ENCODE measurements at regions not wholly inside any gene's neighbourhood (a gene's known extent, or its start where the extent isn't known, plus 50 kb on each side); places are given as distances from the start of the nearest gene placed in this dataset.
"Not testable (repeated sequence)": the region's sequence is repeated elsewhere in the genome, so short reads cannot be mapped to it uniquely, and the experiment has no call there.

- Histone ChIP-seq H3K4me3 (ENCODE audit: low read depth in 1 of 3, low read length in 3 of 3) (no peak overlapping the region), H3K4me1 (ENCODE audit: control insufficient read depth in 3 of 3, insufficient read depth in 2 of 3, low read depth in 1 of 3, low read length in 2 of 3) (no peaks in the 10 kb centered on the region), H3K27me3 (ENCODE audit: control insufficient read depth in 3 of 3, insufficient read depth in 3 of 3, low read length in 3 of 3) (no peaks in the 10 kb centered on the region), H3K9me3 (ENCODE audit: control insufficient read depth in 2 of 2, insufficient read depth in 1 of 2, low read depth in 1 of 2, low read length in 1 of 2) (peaks cover 3 to 10% of the 10 kb centered on the region in 2 donors), H3K36me3 (ENCODE audit: control insufficient read depth in 3 of 3, insufficient read depth in 2 of 3, low read depth in 1 of 3, low read length in 3 of 3) (no peaks in the 10 kb centered on the region), H3K27ac (ENCODE audit: low read depth in 1 of 3, low read length in 2 of 3) (no peak overlapping the region)
- FAIRE-seq (no peak), DNase-seq (no peak)
- 64 to 89% (median 66%) methylated on average over 1 of the region's 1 CpG for WGBS, 3 donors
Measured at GRCh38 chr1:224825525-224826000, 103.9 kb upstream of the DNAH14 start.

GRCh38 chr1:224828691-224829090, 100.8 kb upstream of the DNAH14 start:
- Histone ChIP-seq H3K4me1 (ENCODE audit: control insufficient read depth in 3 of 3, insufficient read depth in 2 of 3, low read depth in 1 of 3, low read length in 2 of 3) (no peaks in the 10 kb centered on the region), H3K27ac (ENCODE audit: low read depth in 1 of 3, low read length in 2 of 3) (no peak overlapping the region), H3K9me3 (ENCODE audit: control insufficient read depth in 2 of 2, insufficient read depth in 1 of 2, low read depth in 1 of 2, low read length in 1 of 2) (peaks cover 1 to 4% of the 10 kb centered on the region in 2 donors), H3K27me3 (ENCODE audit: control insufficient read depth in 3 of 3, insufficient read depth in 3 of 3, low read length in 3 of 3) (no peaks in the 10 kb centered on the region), H3K36me3 (ENCODE audit: control insufficient read depth in 3 of 3, insufficient read depth in 2 of 3, low read depth in 1 of 3, low read length in 3 of 3) (no peaks in the 10 kb centered on the region), H3K4me3 (ENCODE audit: low read depth in 1 of 3, low read length in 3 of 3) (no peak overlapping the region)
- FAIRE-seq: no peak
- no peak for DNase-seq

DNA sequence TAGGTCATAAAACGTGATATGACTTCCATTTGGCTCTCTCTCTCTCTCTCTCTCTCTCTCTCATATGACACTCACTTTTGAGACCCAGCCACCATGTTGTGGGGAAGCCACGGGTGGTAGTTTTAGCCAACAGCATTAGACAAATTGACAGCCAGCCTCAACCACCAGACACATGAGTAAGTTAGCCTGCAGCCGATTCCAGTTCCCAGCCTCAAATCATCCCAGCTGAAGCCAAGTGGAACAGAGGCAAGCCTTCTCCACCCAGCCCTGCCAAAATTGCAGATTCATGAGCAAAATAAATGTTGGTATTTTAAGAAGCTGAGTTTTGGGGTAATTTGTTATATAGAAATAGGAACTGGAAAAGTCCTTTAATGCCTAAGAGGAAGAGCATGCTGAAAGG, 98.0 kb upstream of the DNAH14 start:
- Histone ChIP-seq H3K9me3 (ENCODE audit: control insufficient read depth in 2 of 2, insufficient read depth in 1 of 2, low read depth in 1 of 2, low read length in 1 of 2) (peaks cover 1 to 4% of the 10 kb centered on the region in 2 donors), H3K36me3 (ENCODE audit: control insufficient read depth in 3 of 3, insufficient read depth in 2 of 3, low read depth in 1 of 3, low read length in 3 of 3) (no peaks in the 10 kb centered on the region), H3K27ac (ENCODE audit: low read depth in 1 of 3, low read length in 2 of 3) (no peak overlapping the region), H3K4me3 (ENCODE audit: low read depth in 1 of 3, low read length in 3 of 3) (no peak overlapping the region), H3K4me1 (ENCODE audit: control insufficient read depth in 3 of 3, insufficient read depth in 2 of 3, low read depth in 1 of 3, low read length in 2 of 3) (no peaks in the 10 kb centered on the region), H3K27me3 (ENCODE audit: control insufficient read depth in 3 of 3, insufficient read depth in 3 of 3, low read length in 3 of 3) (no peaks in the 10 kb centered on the region)
- WGBS, 3 donors: 56 to 59% (median 57%) methylated on average over 3 of the region's 3 CpGs
- FAIRE-seq (no peak), DNase-seq (no peak)

DNA sequence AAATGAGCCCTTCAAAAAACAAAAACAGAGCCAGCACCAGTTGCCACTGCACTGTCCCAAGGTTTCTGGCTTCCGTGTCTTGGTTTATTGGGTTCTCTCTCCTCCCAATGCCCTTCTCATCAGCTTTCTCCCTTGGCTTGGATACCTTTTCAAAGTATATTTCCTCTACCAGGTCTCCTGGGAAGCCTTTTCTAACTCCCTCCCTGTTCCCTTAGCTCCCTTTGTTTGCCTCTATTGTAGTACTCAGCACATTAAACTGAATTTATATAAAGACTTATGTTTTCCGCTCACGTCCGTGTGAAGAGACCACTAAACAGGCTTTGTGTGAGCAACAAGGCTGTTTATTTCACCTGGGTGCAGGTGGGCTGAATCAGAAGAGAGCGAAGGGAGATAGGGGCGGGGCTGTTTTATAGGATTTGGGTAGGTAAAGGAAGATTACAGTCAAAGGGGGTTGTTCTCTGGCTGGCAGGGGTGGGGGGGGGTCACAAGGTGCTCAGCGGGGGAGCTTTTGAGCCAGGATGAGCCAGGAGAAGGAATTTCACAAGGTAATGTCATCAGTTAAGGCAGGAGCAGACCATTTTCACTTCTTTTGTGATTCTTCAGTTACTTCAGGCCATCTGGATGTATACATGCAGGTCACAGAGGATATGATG, 89.7 kb upstream of the DNAH14 start:
- not testable (repeated sequence) for H3K4me3 ChIP-seq (ENCODE audit: low read depth in 1 of 3, low read length in 3 of 3)
- 62 to 79% (median 72%) methylated on average over 7 of the region's 7 CpGs for WGBS, 3 donors

DNA sequence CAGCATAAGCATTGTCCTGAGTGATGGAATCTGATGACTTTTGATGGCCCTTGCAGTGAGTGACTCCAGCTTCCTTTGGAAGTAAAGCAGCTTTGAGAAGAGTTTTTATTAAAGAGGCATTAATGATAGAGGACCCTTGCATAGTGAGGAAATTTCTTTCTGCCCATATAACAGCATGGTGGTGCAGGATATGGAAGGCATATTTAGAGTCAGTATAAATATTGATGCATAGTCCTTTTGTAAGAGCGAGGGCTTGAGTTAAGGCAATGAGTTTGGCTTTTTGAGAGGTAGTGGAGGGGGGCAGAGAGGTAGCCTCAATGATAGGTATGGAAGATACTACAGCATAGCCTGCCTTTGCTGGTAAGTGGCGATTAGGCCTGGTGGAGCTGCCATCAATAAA, 87.7 kb upstream of the DNAH14 start:
- H3K27ac ChIP-seq (ENCODE audit: low read depth in 1 of 3, low read length in 2 of 3); H3K36me3 ChIP-seq (ENCODE audit: control insufficient read depth in 3 of 3, insufficient read depth in 2 of 3, low read depth in 1 of 3, low read length in 3 of 3); FAIRE-seq; H3K27me3 ChIP-seq (ENCODE audit: control insufficient read depth in 3 of 3, insufficient read depth in 3 of 3, low read length in 3 of 3); DNase-seq; H3K9me3 ChIP-seq (ENCODE audit: control insufficient read depth in 2 of 2, insufficient read depth in 1 of 2, low read depth in 1 of 2, low read length in 1 of 2); H3K4me1 ChIP-seq (ENCODE audit: control insufficient read depth in 3 of 3, insufficient read depth in 2 of 3, low read depth in 1 of 3, low read length in 2 of 3); H3K4me3 ChIP-seq (ENCODE audit: low read depth in 1 of 3, low read length in 3 of 3): not testable (repeated sequence)
- WGBS, 3 donors: 79 to 91% (median 90%) methylated on average over 2 of the region's 2 CpGs

More for the DNA sequence above, 89.7 kb upstream of the DNAH14 start:
- not testable (repeated sequence) for H3K27me3 ChIP-seq (ENCODE audit: control insufficient read depth in 3 of 3, insufficient read depth in 3 of 3, low read length in 3 of 3); H3K36me3 ChIP-seq (ENCODE audit: control insufficient read depth in 3 of 3, insufficient read depth in 2 of 3, low read depth in 1 of 3, low read length in 3 of 3); DNase-seq; H3K27ac ChIP-seq (ENCODE audit: low read depth in 1 of 3, low read length in 2 of 3); H3K4me1 ChIP-seq (ENCODE audit: control insufficient read depth in 3 of 3, insufficient read depth in 2 of 3, low read depth in 1 of 3, low read length in 2 of 3); H3K9me3 ChIP-seq (ENCODE audit: control insufficient read depth in 2 of 2, insufficient read depth in 1 of 2, low read depth in 1 of 2, low read length in 1 of 2); FAIRE-seq

DNA sequence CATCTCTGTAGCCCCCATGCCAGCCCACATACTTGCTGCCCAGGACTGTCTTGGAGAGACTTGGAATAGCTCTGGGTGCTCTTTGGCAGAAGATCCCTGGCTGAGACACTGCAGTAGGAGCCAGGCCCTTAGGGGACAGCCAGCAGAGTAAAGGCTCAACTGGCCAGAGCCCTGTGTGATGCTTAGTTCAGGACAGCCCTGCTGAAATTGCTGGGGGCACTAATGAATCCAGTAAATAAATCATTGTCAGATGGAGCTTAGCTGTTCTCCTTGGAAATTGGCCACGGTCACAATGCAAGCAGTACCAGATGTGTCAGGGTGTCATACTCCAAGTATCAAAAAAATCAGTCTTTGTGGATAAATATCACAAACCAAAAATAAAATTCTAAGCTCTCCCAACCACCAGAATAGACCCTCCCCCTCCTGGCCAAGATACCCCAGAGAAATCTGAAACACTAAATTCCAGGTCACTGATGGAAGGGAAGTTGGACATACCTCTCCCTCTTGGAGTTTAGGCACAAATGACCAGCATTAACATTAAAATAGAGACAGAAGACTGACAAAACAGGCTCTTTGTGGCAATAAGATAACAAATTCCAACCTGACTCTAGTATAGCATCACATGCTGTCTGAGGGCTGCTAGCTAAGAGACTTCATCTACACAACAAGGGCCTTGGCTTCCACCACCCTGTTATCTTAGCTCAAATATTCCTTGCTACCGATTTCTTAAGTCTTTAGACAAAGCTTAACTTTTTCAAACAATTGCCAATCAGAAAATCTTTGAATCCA, 83.2 kb upstream of the DNAH14 start:
- H3K27me3 ChIP-seq (ENCODE audit: control insufficient read depth in 3 of 3, insufficient read depth in 3 of 3, low read length in 3 of 3): no peaks in the 10 kb centered on the region
- no peak overlapping the region for H3K27ac ChIP-seq (ENCODE audit: low read depth in 1 of 3, low read length in 2 of 3)
- 60 to 74% (median 67%) methylated on average over 2 of the region's 2 CpGs for whole genome bisulfite sequencing, 3 donors
- no peaks in the 10 kb centered on the region for H3K36me3 ChIP-seq (ENCODE audit: control insufficient read depth in 3 of 3, insufficient read depth in 2 of 3, low read depth in 1 of 3, low read length in 3 of 3)
- DNase-seq (no peak), FAIRE-seq (no peak)
- H3K4me1 ChIP-seq (ENCODE audit: control insufficient read depth in 3 of 3, insufficient read depth in 2 of 3, low read depth in 1 of 3, low read length in 2 of 3): no peaks in the 10 kb centered on the region
- no peak overlapping the region for H3K4me3 ChIP-seq (ENCODE audit: low read depth in 1 of 3, low read length in 3 of 3)
- peaks cover 0 to 6% of the 10 kb centered on the region in 2 donors for H3K9me3 ChIP-seq (ENCODE audit: control insufficient read depth in 2 of 2, insufficient read depth in 1 of 2, low read depth in 1 of 2, low read length in 1 of 2)

DNA sequence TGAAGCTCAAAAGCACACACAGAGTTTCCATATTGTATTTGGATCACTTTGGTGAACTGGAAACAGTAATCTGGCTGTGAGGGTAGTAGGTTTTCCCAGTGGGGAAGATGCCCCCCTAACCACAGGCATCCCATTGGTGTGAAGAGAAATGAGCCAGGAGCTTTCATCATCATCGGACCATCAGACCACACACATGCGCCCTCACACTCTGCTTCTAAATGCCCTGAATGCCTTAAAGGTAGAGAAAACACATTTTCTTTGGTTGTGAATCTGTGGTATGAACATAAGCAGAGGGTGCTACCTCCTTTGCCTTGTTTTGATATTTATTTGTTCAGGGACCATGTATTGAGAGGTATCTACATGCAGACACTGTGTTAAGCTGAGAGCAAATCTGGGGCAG, 79.0 kb upstream of the DNAH14 start:
- no peak overlapping the region for H3K27ac ChIP-seq (ENCODE audit: low read depth in 1 of 3, low read length in 2 of 3)
- FAIRE-seq (no peak), DNase-seq (no peak)
- no peaks in the 10 kb centered on the region for H3K36me3 ChIP-seq (ENCODE audit: control insufficient read depth in 3 of 3, insufficient read depth in 2 of 3, low read depth in 1 of 3, low read length in 3 of 3)
- H3K27me3 ChIP-seq (ENCODE audit: control insufficient read depth in 3 of 3, insufficient read depth in 3 of 3, low read length in 3 of 3): no peaks in the 10 kb centered on the region
- no peak overlapping the region for H3K4me3 ChIP-seq (ENCODE audit: low read depth in 1 of 3, low read length in 3 of 3)
- WGBS, 3 donors: 89 to 93% (median 92%) methylated on average over 2 of the region's 2 CpGs
- no peaks in the 10 kb centered on the region for H3K9me3 ChIP-seq (ENCODE audit: control insufficient read depth in 2 of 2, insufficient read depth in 1 of 2, low read depth in 1 of 2, low read length in 1 of 2)
- H3K4me1 ChIP-seq (ENCODE audit: control insufficient read depth in 3 of 3, insufficient read depth in 2 of 3, low read depth in 1 of 3, low read length in 2 of 3): no peaks in the 10 kb centered on the region

GRCh38 chr1:224851210-224851847, 78.1 kb upstream of the DNAH14 start:
- Histone ChIP-seq H3K27me3 (ENCODE audit: control insufficient read depth in 3 of 3, insufficient read depth in 3 of 3, low read length in 3 of 3) (no peaks in the 10 kb centered on the region), H3K4me3 (ENCODE audit: low read depth in 1 of 3, low read length in 3 of 3) (no peak overlapping the region), H3K36me3 (ENCODE audit: control insufficient read depth in 3 of 3, insufficient read depth in 2 of 3, low read depth in 1 of 3, low read length in 3 of 3) (no peaks in the 10 kb centered on the region), H3K4me1 (ENCODE audit: control insufficient read depth in 3 of 3, insufficient read depth in 2 of 3, low read depth in 1 of 3, low read length in 2 of 3) (no peaks in the 10 kb centered on the region), H3K27ac (ENCODE audit: low read depth in 1 of 3, low read length in 2 of 3) (no peak overlapping the region), H3K9me3 (ENCODE audit: control insufficient read depth in 2 of 2, insufficient read depth in 1 of 2, low read depth in 1 of 2, low read length in 1 of 2) (no peaks in the 10 kb centered on the region)
- DNase-seq: peak; percentile 51 to 53
- FAIRE-seq: no peak
- 40 to 53% (median 40%) methylated on average over 6 of the region's 6 CpGs for WGBS, 3 donors

Measured in small intestine (tissue), 7 donors.